GM13977 (cell line): ENCODE measurements at regions not wholly inside any gene's neighbourhood (a gene's known extent, or its start where the extent isn't known, plus 50 kb on each side); places are given as distances from the start of the nearest gene placed in this dataset.

Experiments
- DNase-seq: peaks from one replicate; pipeline ENCODE4 v3.0.0; 2012; ENCODE audit warnings: low spot score
- in situ Hi-C: fragments of 300-500 bp; cut with MboI; formaldehyde crosslinking; loops from one replicate; pipeline ENCODE4 v1.12.0; 2022; ENCODE audit warnings: low sequenced_read_pairs, low pct_unique_long_range_greater_than_20kb, mixed read lengths, inconsistent platforms; ENCODE audit not compliant: unreplicated experiment
- TF ChIP-seq, protein P1 (sequence below): IDR thresholded peaks from 2 replicates; pipeline ENCODE4 v1.5.1; 2012; ENCODE audit warnings: mild to moderate bottlenecking, control low read depth; ENCODE audit not compliant: insufficient read depth; ENCODE audit errors: extremely low read depth, missing control alignments

GRCh38 chr3:161957467-161957866 lies 460.9 kb downstream of the OTOL1 start:
- TF ChIP-seq, protein P1, sequence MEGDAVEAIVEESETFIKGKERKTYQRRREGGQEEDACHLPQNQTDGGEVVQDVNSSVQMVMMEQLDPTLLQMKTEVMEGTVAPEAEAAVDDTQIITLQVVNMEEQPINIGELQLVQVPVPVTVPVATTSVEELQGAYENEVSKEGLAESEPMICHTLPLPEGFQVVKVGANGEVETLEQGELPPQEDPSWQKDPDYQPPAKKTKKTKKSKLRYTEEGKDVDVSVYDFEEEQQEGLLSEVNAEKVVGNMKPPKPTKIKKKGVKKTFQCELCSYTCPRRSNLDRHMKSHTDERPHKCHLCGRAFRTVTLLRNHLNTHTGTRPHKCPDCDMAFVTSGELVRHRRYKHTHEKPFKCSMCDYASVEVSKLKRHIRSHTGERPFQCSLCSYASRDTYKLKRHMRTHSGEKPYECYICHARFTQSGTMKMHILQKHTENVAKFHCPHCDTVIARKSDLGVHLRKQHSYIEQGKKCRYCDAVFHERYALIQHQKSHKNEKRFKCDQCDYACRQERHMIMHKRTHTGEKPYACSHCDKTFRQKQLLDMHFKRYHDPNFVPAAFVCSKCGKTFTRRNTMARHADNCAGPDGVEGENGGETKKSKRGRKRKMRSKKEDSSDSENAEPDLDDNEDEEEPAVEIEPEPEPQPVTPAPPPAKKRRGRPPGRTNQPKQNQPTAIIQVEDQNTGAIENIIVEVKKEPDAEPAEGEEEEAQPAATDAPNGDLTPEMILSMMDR: no peak
- in situ Hi-C loops: no loop called here
- no peak for DNase-seq

- TF ChIP-seq, protein P1: no peak
- DNase-seq: no peak
- in situ Hi-C loops: no loop called here
Observed at GRCh38 chr3:161964857-161965256, 468.2 kb downstream of the OTOL1 start.

DNA sequence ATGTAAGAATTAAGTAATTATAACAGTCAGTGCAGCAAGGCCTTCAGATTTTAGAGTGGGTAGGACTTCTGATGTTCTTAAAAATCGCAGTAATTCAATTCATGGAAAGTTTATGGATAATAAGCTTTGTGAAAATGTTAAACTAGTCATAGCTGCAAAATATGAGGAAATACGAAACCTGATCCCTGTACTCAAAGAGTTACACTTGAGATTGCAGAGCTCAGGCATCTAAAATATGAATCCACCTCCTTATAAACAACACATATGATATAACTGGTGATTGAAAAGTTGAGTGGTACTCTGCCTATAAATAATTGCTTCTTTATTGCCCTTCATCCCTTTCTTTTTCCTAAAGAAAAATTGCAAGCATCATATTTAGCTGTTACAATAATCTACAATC lies 473.3 kb downstream of the OTOL1 start:
- DNase-seq: no peak
- TF ChIP-seq, protein P1: no peak
- in situ Hi-C loops: no loop called here

- TF ChIP-seq, protein P1: no peak
- no peak for DNase-seq
- in situ Hi-C loops: no loop called here
Observed at GRCh38 chr3:161975201-161975600, 478.6 kb downstream of the OTOL1 start.

DNA sequence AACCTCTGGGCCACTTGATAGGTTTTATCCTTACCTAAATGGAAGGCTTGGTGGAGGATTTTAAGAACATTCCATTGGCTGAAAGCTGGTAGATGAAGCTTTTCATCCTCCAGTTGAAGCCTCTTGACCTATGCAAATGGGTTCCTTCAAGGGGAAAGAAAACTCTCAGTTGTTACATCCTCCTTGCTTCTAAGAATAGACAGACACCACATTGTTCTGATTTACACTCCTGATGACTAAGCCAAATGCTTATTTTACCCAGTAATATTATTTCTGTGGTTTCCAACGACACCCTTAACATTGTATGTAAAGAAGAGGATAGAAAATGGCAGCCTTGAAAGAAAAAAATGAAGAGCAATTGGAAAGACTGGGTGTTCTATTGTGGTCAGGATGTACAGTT lies 480.5 kb downstream of the OTOL1 start:
- TF ChIP-seq, protein P1: no peak
- in situ Hi-C loops: no loop called here
- no peak for DNase-seq

GRCh38 chr3:161977850-161978249 lies 481.2 kb downstream of the OTOL1 start:
- TF ChIP-seq, protein P1: no peak
- in situ Hi-C loops: no loop called here
- no peak for DNase-seq

DNA sequence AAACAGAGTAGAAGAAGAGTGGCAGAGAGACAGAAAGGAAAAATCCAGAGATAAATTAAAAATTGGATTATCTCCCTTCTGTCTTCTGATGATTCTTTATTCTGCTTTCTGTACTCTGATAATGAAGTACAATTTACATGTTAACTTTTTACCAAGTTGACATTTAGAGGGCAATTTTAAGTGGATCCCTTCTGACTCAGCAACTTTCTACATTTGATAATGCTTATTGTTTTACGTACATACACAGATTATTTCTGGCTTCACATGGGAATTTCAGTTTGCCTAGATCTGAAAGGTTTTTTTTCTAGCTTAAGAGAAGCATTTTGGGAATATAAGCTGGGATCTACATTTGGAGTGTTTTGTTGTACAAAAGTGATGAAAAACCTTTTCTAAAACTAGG lies 491.3 kb downstream of the OTOL1 start:
- in situ Hi-C loops: no loop called here
- TF ChIP-seq, protein P1: no peak
- DNase-seq: no peak
